Retinal pigment epithelial cell (primary cell): ENCODE measurements at regions not wholly inside any gene's neighbourhood (a gene's known extent, or its start where the extent isn't known, plus 50 kb on each side); places are given as distances from the start of the nearest gene placed in this dataset.
"Not testable (repeated sequence)": the region's sequence is repeated elsewhere in the genome, so short reads cannot be mapped to it uniquely, and the experiment has no call there.

ENCODE experiments used
- DNase-seq: peaks from one replicate; pipeline ENCODE4 v3.0.0-alpha.2; 2010; ENCODE audit warnings: low read depth
- H3K4me3 ChIP-seq: 2 replicates; pipeline ENCODE4 v1.5.1; 2011; ENCODE audit warnings: mild to moderate bottlenecking, low read length, control low read depth, moderate library complexity
- TF ChIP-seq, protein P1 (sequence below): conservative IDR thresholded peaks from 2 replicates; pipeline ENCODE4 v1.5.1; 2011; ENCODE audit warnings: low read depth, low read length, control low read depth, inconsistent platforms

DNA sequence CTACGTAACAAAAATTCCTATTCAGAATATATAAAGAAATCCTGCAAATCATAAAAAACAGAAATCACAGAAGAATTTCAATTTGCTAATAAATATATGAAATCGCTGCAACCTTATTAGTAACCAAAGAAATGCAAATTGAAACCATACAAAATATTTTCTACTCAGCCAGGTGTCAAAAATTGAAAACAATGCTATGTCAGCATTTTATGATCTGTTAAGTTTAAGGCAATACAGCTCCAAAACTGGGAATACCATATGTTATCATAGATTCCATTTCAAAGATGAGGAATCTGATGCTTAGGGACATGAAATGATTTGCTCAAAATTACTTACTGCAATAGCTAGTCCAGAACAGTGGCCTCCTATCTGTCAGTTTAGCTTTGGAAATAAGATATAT lies 168.9 kb downstream of the ID4 start:
- H3K4me3 ChIP-seq, result no peak overlapping the region
- TF ChIP-seq, protein P1, sequence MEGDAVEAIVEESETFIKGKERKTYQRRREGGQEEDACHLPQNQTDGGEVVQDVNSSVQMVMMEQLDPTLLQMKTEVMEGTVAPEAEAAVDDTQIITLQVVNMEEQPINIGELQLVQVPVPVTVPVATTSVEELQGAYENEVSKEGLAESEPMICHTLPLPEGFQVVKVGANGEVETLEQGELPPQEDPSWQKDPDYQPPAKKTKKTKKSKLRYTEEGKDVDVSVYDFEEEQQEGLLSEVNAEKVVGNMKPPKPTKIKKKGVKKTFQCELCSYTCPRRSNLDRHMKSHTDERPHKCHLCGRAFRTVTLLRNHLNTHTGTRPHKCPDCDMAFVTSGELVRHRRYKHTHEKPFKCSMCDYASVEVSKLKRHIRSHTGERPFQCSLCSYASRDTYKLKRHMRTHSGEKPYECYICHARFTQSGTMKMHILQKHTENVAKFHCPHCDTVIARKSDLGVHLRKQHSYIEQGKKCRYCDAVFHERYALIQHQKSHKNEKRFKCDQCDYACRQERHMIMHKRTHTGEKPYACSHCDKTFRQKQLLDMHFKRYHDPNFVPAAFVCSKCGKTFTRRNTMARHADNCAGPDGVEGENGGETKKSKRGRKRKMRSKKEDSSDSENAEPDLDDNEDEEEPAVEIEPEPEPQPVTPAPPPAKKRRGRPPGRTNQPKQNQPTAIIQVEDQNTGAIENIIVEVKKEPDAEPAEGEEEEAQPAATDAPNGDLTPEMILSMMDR, result no peak
- DNase-seq, result no peak

DNA sequence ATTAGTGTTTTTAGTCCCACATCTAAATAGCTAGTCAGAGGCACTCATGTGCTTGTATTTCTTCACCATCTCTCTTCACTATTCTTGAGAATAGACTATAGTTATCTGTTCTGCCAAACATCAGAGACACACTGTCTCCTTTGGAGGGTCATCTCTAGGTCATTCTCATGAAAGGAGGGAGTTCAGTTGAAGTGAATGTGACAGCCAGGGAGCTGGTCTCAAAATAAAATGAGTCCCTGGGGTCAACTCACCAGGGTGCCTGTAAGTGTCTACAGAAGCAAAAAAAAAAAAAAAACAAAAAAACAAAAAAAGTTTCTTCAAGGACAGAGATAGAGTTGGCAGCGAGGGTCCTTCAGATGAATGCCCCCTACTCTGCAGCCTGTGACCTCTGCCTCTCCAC lies 171.0 kb downstream of the ID4 start:
- no peak for DNase-seq
- TF ChIP-seq, protein P1, result no peak
- no peak overlapping the region for H3K4me3 ChIP-seq

DNA sequence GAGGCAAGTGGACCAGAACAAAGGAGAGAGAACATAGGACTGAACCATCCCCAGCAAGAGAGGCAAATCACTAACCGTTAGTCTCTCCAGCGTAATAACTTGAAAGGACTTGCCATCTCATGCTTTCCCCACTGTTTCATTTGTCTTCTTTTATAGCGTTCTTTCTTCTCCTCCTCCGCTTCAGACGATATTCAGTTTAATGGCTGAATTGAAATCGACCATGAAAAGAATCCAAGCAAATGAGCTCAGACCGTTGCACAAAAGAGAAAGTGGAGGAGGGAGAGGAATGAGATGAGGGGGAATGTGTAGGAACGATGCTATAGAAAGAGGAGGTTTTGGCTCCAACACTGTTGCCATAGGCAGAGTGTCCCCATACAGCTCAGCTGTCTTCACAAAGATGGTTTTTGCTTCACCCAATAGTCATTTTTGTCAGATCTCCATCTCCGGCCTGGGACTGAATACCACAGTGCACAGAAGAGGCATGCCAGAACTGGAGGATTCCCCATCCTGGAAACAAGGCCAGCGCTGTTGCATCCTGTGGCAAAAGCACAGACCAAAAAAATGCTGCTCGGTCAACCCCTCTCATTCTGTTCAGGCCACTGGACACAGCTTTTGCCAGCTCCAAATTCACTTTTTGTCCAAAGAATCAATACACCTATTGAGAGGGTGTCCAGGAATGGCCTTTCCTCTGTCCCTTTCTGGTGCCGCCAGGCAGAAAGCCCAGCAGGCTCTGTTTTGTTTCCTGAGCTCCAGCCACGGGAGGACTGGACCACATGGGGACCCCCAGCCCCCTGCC lies 176.1 kb downstream of the ID4 start:
- TF ChIP-seq, protein P1, result no peak
- no peak for DNase-seq
- no peak overlapping the region for H3K4me3 ChIP-seq

DNA sequence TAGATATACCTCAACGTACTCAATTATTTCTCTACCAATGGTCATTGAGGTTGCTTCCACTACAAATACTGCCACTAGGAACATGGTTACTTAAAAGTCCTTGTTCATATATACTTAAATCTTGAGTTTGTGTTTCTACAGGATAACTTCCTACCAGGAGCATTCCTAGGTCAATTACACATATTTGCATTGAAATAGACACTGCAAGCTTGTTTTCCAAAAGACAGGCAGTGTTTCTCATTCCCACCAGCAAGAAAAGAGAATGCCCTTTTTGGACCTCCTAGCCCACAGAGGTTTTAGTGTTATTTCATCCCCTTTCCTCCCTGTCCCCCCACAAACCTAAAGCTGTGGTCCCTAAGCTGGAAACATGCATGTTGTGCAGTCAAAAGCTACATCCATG lies 177.3 kb downstream of the ID4 start:
- TF ChIP-seq, protein P1, result no peak
- no peak overlapping the region for H3K4me3 ChIP-seq
- DNase-seq, result no peak

DNA sequence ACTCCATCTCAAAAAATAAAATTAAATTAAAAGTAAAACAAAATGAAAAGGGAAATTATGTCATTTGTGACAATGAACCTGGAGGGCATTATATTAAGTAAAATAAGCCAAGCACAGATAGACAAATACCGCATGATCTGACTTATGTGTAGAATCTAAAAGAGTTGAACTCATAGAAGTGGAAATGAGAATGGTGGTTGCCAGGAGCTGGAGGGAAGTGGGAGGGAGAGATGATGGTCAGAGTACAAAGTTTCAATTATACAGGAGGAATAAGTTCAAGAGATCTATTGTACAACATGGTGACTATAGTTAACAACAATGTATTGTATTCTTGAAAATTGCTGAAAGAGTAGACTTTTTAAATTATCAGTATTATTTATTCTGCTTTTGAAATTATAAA lies 183.4 kb downstream of the ID4 start:
- DNase-seq, result no peak
- TF ChIP-seq, protein P1, result no peak
- H3K4me3 ChIP-seq, result no peak overlapping the region

DNA sequence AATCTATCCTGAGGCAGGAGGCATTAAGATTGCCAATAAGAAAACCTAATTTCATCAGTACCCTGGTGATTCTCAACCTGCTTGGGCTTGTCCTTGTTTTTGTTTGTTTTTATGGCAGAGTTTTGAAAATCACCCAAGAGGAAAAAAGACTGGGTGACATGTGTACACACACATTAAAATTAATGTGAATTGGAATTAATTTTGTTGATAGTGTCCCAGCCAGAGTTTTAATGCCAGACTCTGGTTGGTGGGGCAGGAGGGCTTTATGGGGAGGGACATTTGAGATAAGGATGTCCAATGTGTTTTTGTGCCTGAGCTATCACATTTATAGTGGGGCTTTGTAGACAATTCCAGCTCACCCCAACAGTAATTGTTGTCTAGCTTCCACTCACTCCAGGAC lies 184.6 kb downstream of the ID4 start:
- TF ChIP-seq, protein P1, result no peak
- no peak for DNase-seq
- no peak overlapping the region for H3K4me3 ChIP-seq

DNA sequence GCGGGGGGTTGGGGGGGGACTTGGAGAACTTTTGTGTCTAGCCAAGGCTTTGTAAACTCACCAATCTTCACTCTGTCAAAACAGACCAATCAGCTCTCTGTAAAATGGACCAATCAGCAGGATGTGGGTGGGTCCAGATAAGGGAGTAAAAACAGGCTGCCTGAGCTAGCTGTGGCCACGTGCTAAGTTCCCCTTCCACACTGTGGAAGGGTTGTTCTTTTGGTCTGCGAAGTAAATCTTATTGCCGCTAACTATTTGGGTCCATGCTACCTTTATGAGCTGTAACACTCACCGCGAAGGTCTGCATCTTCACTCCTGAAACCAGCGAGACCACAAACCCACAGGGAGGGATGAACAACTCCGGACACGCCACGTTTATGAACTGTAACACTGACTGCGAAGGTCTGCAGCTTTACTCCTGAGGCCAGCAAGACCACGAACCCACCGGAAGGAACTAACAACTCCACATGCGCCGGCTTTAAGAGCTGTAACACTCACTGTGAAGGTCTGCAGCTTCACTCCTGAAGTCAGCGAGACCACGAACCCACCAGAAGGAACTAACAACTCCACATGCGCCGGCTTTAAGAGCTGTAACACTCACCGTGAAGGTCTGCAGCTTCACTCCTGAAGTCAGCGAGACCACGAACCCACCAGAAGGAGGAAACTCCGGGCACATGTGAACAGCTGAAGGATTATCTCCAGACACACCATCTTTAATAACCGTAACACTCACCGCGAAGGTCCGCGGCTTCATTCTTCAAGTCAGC lies 186.6 kb downstream of the ID4 start:
- not testable (repeated sequence) for DNase-seq

More for the DNA sequence above, 186.6 kb downstream of the ID4 start:
- not testable (repeated sequence) for H3K4me3 ChIP-seq
